ENCODE measurements at regions not wholly inside any gene's neighbourhood (a gene's known extent, or its start where the extent isn't known, plus 50 kb on each side); places are given as distances from the start of the nearest gene placed in this dataset.

DNA sequence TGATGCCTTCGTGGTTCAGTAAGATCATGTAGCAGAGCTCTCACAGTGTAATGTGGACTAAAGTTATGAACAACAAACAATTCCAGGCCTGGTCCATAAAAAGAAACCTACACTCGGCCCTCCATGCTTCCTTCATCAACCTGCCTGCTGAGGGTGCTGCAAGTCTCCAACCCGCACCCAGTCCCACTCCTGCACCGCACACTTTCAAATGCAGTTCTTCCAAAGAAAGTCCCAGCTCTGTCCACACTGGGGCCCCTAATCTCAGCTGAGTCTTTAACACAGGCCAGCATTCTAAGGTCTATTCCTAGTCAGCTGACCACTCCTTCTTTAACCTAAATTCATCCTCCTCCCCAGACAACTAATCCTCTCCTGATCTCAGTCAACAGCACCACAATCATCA, 71.5 kb upstream of the NR5A2 start:
- H3K4me3 ChIP-seq (ENCODE audit: low read depth, low read length): no peak overlapping the region
- H3K36me3 ChIP-seq (ENCODE audit: control insufficient read depth in 2 of 2, insufficient read depth in 1 of 2, low read length in 2 of 2): no peaks in the 10 kb centered on the region
- no peaks in the 10 kb centered on the region for H3K4me1 ChIP-seq (ENCODE audit: control insufficient read depth, insufficient read depth, low read length)
- ChIA-PET POLR2A (no interaction called here), CTCF (interaction anchor here (0.5 to 1.9 kb wide), 5 partner anchors 8 to 1086 kb away, joined by 3 to 5 read pairs (median 3); no protein-coding TSS in a partner anchor)
- H3K27ac ChIP-seq (ENCODE audit: extremely low read depth, low read depth, low read length): no peak overlapping the region
- TF ChIP-seq ZSCAN23 (tag by site-specific recombination; IDR thresholded peaks at IDR 0.05) (no peak), ZNF548 (tag by site-specific recombination; IDR thresholded peaks at IDR 0.05) (no peak), ZNF140 (tag by site-specific recombination; IDR thresholded peaks at IDR 0.05) (no peak), ZNF292 (tag by site-specific recombination; IDR thresholded peaks at IDR 0.05; ENCODE audit: borderline replicate concordance, low read depth) (no peak), SCRT1 (tag by site-specific recombination; IDR thresholded peaks at IDR 0.05; ENCODE audit: borderline replicate concordance) (no peak), KLF1 (tag by site-specific recombination; IDR thresholded peaks at IDR 0.05) (no peak), ZNF473 (tag by site-specific recombination; IDR thresholded peaks at IDR 0.05) (no peak)
- TF ChIP-seq, protein P1, sequence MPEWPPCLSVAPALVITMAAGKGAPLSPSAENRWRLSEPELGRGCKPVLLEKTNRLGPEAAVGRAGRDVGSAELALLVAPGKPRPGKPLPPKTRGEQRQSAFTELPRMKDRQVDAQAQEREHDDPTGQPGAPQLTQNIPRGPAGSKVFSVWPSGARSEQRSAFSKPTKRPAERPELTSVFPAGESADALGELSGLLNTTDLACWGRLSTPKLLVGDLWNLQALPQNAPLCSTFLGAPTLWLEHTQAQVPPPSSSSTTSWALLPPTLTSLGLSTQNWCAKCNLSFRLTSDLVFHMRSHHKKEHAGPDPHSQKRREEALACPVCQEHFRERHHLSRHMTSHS (tag by site-specific recombination; IDR thresholded peaks at IDR 0.05): no peak
- H3K9me3 ChIP-seq (ENCODE audit: control insufficient read depth, insufficient read depth, low read depth, low read length): no peaks in the 10 kb centered on the region

- H3K27ac ChIP-seq (ENCODE audit: extremely low read depth, low read depth, low read length): no peak overlapping the region
- no peaks in the 10 kb centered on the region for H3K9me3 ChIP-seq (ENCODE audit: control insufficient read depth, insufficient read depth, low read depth, low read length)
- POLR2A ChIA-PET: no interaction called here
- no peaks in the 10 kb centered on the region for H3K4me1 ChIP-seq (ENCODE audit: control insufficient read depth, insufficient read depth, low read length)
- no peaks in the 10 kb centered on the region for H3K36me3 ChIP-seq (ENCODE audit: control insufficient read depth in 2 of 2, insufficient read depth in 1 of 2, low read length in 2 of 2)
- TF ChIP-seq ZNF248 (tag by site-specific recombination; IDR thresholded peaks at IDR 0.05) (no peak), KLF8 (tag by site-specific recombination; IDR thresholded peaks at IDR 0.05) (no peak), ZNF624 (tag by site-specific recombination; IDR thresholded peaks at IDR 0.05) (no peak), ZNF768 (tag by site-specific recombination; IDR thresholded peaks at IDR 0.05) (no peak)
- TF ChIP-seq, protein P2, sequence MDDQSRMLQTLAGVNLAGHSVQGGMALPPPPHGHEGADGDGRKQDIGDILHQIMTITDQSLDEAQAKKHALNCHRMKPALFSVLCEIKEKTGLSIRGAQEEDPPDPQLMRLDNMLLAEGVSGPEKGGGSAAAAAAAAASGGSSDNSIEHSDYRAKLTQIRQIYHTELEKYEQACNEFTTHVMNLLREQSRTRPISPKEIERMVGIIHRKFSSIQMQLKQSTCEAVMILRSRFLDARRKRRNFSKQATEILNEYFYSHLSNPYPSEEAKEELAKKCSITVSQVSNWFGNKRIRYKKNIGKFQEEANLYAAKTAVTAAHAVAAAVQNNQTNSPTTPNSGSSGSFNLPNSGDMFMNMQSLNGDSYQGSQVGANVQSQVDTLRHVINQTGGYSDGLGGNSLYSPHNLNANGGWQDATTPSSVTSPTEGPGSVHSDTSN (CRISPR knock-in tag; IDR thresholded peaks at IDR 0.05): no peak
- CTCF ChIA-PET: interaction anchor here (0.6 kb wide), 1 partner anchor 598 kb away, joined by 3 read pairs; no protein-coding TSS in a partner anchor
- no peak overlapping the region for H3K4me3 ChIP-seq (ENCODE audit: low read depth, low read length)
These were observed 68.3 kb upstream of the NR5A2 start for GRCh38 chr1:199959033-199959774.

DNA sequence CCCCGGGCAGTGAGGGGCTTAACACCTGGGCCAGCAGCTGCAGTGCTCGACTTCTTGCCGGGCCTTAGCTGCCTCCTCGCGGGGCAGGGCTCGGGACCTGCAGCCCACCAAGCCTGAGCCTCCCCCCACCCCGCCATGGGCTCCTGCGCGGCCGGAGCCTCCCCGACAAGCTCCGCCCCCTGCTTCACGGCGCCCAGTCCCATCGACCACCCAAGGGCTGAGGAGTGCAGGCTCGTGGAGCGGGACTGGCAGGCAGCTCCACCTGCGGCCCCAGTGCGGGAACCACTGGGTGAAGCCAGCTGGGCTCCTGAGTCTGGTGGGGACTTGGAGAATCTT, 67.8 kb upstream of the NR5A2 start:
- ChIA-PET CTCF (interaction anchor here (0.6 kb wide), 1 partner anchor 597 kb away, joined by 3 read pairs; no protein-coding TSS in a partner anchor), POLR2A (no interaction called here)
- Histone ChIP-seq H3K4me1 (ENCODE audit: control insufficient read depth, insufficient read depth, low read length) (no peaks in the 10 kb centered on the region), H3K27ac (ENCODE audit: extremely low read depth, low read depth, low read length) (no peak overlapping the region), H3K9me3 (ENCODE audit: control insufficient read depth, insufficient read depth, low read depth, low read length) (no peaks in the 10 kb centered on the region), H3K4me3 (ENCODE audit: low read depth, low read length) (no peak overlapping the region), H3K36me3 (ENCODE audit: control insufficient read depth in 2 of 2, insufficient read depth in 1 of 2, low read length in 2 of 2) (no peaks in the 10 kb centered on the region)
- TF ChIP-seq ZBTB21 (tag by site-specific recombination; IDR thresholded peaks at IDR 0.05): no peak
- TF ChIP-seq ZNF121 (tag by site-specific recombination; IDR thresholded peaks at IDR 0.05): no peak
- no peak for TF ChIP-seq ZNF776 (tag by site-specific recombination; IDR thresholded peaks at IDR 0.05; ENCODE audit: borderline replicate concordance)
- no peak for TF ChIP-seq ZNF654 (tag by site-specific recombination; IDR thresholded peaks at IDR 0.05; ENCODE audit: low read depth)
- TF ChIP-seq ZNF202 (tag by site-specific recombination; IDR thresholded peaks at IDR 0.05; ENCODE audit: borderline replicate concordance): no peak
- TF ChIP-seq ZNF48 (tag by site-specific recombination; IDR thresholded peaks at IDR 0.05): no peak
- no peak for TF ChIP-seq SP7 (tag by site-specific recombination; IDR thresholded peaks at IDR 0.05)
- TF ChIP-seq, protein P3, sequence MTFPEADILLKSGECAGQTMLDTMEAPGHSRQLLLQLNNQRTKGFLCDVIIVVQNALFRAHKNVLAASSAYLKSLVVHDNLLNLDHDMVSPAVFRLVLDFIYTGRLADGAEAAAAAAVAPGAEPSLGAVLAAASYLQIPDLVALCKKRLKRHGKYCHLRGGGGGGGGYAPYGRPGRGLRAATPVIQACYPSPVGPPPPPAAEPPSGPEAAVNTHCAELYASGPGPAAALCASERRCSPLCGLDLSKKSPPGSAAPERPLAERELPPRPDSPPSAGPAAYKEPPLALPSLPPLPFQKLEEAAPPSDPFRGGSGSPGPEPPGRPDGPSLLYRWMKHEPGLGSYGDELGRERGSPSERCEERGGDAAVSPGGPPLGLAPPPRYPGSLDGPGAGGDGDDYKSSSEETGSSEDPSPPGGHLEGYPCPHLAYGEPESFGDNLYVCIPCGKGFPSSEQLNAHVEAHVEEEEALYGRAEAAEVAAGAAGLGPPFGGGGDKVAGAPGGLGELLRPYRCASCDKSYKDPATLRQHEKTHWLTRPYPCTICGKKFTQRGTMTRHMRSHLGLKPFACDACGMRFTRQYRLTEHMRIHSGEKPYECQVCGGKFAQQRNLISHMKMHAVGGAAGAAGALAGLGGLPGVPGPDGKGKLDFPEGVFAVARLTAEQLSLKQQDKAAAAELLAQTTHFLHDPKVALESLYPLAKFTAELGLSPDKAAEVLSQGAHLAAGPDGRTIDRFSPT (tag by site-specific recombination; IDR thresholded peaks at IDR 0.05): no peak

Measured in HEK293 (cell line).